ENCODE measurements at regions not wholly inside any gene's neighbourhood (a gene's known extent, or its start where the extent isn't known, plus 50 kb on each side); places are given as distances from the start of the nearest gene placed in this dataset.
"Not testable (repeated sequence)": the region's sequence is repeated elsewhere in the genome, so short reads cannot be mapped to it uniquely, and the experiment has no call there.

DNA sequence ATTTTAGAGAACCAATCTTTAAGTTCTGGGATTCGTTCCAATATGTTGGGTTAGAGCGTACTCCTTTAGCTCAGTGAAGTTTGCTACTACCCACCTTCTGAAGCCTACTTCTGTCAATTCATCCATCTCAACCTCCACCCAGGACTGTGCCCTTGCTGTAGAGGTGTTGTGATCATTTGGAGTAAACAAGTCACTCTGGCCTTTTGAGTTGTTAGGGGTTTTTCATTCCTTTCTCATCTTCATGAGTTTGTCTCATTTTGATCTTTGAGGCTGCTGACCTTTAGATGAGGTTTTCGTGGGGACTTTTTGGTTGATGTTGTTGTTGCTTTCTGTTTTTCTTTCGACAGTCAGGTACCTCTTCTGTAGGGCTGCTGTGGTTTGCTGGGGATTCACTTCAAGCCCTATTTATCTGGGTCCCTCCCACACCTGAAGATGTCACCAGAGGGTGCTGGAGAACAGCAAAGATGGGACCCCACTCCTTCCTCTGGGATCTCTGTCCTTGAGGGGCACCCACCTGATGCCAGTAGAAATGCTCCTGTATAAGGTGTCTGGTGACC lies 158.4 kb downstream of the ANKRD36B start:
- H3K4me1 Mint-ChIP-seq; H3K4me3 Mint-ChIP-seq; H3K9me3 Mint-ChIP-seq; H3K27me3 Mint-ChIP-seq; H3K36me3 Mint-ChIP-seq (ENCODE audit: low read depth); H3K27ac Mint-ChIP-seq: not testable (repeated sequence)
- peak; percentile 28 for ATAC-seq (replicated peaks)

DNA sequence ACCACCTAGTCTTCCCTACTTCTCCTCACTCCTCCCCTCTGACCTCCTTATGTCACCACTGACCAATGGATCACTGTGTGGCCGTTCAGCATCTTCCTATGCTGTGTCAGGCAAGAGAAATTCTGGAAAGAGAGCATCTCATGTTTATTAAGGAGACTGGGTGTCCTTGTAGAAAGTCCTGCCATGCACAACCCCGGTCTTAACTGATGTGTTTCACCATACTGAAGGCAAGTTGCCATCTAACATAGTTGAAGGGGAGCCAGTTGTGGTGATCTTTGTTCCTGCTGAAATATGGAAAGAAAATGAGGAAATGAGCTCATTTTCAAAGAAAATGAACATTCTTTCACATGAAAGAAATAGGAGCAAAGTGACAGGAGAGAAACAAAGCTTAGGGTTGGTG lies 167.3 kb downstream of the ANKRD36B start:
- not testable (repeated sequence) for H3K27ac Mint-ChIP-seq; H3K4me1 Mint-ChIP-seq; ATAC-seq (replicated peaks); H3K36me3 Mint-ChIP-seq (ENCODE audit: low read depth); H3K4me3 Mint-ChIP-seq; H3K9me3 Mint-ChIP-seq; H3K27me3 Mint-ChIP-seq

DNA sequence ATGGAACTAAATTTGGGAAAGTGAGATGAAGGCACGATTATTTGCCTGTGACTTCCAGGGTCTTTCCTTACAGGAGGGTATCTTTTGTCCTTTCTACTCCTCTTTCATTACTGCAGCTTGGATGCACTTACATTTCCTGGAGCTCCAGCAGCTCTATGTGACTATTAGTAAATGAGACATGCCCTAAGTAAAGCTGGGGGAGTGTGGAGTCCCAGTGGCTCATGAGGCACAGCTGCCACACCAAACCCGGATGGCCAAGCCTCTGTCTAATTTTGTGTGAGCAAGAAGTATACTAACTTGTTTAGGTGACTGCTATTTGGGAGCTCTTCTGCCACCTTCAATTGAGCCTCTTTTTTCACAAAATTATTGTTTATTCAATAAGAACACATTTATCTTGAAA lies 183.3 kb downstream of the ANKRD36B start:
- H3K4me3 Mint-ChIP-seq; H3K9me3 Mint-ChIP-seq; ATAC-seq (replicated peaks): not testable (repeated sequence)

DNA sequence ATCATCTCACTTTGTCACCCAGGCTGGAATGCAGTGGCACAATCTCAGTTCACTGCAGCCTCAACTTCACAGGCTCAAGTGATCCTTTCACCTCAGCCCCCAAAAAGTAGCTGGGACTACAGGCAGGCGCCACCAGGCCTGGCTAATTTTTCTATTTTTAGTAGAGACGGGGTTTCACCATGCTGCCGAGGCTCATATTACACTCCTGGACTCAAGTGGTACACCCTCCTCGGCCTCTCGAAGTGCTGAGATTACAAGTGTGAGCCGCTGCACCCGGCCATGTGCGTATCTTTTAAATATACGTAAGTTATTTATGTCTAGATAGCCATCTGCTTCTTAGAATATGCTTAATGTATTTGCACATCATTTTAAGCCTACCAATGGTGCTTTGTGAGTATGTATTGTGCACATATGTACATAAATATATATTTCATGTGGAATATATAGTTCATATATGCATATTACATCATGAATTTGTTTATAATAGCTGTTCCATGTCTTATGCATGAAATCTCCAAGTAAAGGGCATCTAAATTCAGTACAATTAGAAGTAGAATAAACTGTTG lies 184.4 kb downstream of the ANKRD36B start:
- H3K4me3 Mint-ChIP-seq; H3K4me1 Mint-ChIP-seq; H3K27me3 Mint-ChIP-seq; ATAC-seq (replicated peaks); H3K36me3 Mint-ChIP-seq (ENCODE audit: low read depth); H3K27ac Mint-ChIP-seq; H3K9me3 Mint-ChIP-seq: not testable (repeated sequence)

More for the DNA sequence above, 183.3 kb downstream of the ANKRD36B start:
- not testable (repeated sequence) for H3K27me3 Mint-ChIP-seq; H3K27ac Mint-ChIP-seq; H3K4me1 Mint-ChIP-seq; H3K36me3 Mint-ChIP-seq (ENCODE audit: low read depth)

DNA sequence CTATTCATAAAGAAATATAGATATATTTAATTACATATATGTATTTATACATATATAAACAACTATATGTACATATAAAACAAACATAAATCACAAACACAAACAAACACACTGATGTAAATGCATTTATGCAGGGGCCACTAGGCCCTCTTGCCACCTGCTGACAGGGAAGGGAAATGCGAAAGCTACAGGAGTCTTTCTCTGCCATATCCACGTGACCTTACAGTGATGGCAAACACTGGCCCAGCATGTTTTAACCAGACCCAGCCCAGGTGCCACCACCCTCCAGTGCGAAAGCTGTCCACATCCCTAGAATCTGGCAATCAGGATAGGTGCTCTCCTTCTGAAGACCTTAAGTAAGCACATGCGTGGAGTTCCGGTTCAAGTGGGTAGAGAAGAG lies 187.0 kb downstream of the ANKRD36B start:
- H3K4me1 Mint-ChIP-seq; H3K27ac Mint-ChIP-seq; H3K27me3 Mint-ChIP-seq; ATAC-seq (replicated peaks); H3K4me3 Mint-ChIP-seq; H3K36me3 Mint-ChIP-seq (ENCODE audit: low read depth); H3K9me3 Mint-ChIP-seq: not testable (repeated sequence)

DNA sequence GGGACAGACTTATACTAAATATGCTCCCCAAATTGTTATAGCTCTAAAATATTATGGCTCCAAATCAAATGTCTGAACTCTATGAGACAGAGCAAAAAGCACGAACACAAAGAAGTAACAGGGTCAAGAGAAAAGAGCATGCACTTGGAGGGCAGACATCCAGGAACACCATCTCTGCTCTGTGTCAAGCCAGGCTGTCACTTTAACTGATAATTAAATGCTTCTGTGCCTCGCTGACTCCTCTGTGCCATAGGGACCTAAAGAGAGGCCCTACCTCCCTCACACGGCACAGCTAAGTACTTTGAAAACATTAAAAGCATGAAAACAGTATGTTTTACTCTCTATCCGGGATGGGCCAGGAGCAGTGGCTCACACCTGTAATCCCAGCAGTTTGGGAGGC lies 194.0 kb downstream of the ANKRD36B start:
- not testable (repeated sequence) for H3K27me3 Mint-ChIP-seq; H3K27ac Mint-ChIP-seq; H3K4me3 Mint-ChIP-seq; H3K9me3 Mint-ChIP-seq; H3K36me3 Mint-ChIP-seq (ENCODE audit: low read depth); ATAC-seq (replicated peaks); H3K4me1 Mint-ChIP-seq

DNA sequence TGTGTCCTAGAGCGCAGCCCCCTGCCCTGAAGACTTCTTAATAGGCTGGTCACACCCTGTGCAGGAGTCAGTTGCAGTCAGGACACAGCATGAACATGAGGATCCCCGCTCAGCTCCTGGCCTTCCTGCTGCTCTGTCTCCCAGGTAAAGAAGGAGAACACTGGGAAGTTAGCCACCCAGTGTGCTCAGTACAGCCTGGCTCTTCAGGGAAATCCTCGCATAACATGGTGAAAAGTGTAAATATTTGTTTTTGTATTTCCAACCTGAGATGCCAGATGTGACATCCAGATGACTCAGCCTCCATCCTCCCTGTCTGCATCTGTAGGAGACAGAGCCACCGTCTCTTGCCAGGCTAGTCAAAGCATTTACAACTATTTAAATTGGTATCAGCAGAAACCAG lies 203.9 kb downstream of the ANKRD36B start:
- not testable (repeated sequence) for H3K9me3 Mint-ChIP-seq; H3K4me1 Mint-ChIP-seq; ATAC-seq (replicated peaks); H3K27me3 Mint-ChIP-seq; H3K4me3 Mint-ChIP-seq; H3K27ac Mint-ChIP-seq; H3K36me3 Mint-ChIP-seq (ENCODE audit: low read depth)

DNA sequence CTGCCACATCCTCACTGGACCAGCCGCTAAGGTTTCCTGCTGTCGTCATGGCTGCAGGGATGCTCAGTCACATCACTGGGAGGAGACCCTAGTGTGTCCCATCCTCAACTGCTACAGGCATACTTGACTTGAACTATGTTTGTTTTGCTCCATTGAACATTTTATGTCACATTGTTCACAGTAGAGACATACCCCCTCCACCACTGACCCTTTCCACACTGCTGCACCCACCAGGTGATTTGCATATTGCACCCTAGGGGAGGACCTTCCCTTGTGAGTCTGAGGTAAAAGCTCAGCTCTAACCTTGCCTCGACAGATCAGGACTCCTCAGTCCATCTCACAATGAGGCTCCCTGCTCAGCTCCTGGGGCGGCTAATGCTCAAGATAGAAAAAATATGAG lies 213.8 kb downstream of the ANKRD36B start:
- H3K4me3 Mint-ChIP-seq; H3K9me3 Mint-ChIP-seq; ATAC-seq (replicated peaks); H3K27ac Mint-ChIP-seq; H3K4me1 Mint-ChIP-seq; H3K36me3 Mint-ChIP-seq (ENCODE audit: low read depth); H3K27me3 Mint-ChIP-seq: not testable (repeated sequence)

DNA sequence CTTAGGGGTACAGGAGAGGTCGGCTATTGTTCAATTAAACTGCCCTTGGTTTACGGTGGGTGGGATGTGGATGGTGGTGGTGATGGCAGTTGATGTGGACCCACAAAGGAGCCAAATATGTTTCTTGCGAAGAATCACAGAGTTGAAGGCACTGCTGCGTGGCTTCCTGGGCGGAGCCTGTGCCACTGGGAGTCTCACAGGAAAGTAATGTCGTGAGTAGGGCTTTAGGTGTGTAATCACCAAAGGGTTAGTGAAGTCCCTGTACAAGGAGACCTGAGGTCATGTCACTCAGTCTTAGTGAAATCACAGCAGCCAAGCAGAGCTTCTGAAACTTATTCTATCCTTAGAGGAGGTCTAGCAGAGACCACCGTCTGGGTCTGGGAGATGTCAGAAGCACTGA lies 215.3 kb downstream of the ANKRD36B start:
- not testable (repeated sequence) for H3K4me1 Mint-ChIP-seq; H3K27me3 Mint-ChIP-seq; H3K36me3 Mint-ChIP-seq (ENCODE audit: low read depth); H3K9me3 Mint-ChIP-seq; ATAC-seq (replicated peaks); H3K27ac Mint-ChIP-seq; H3K4me3 Mint-ChIP-seq

DNA sequence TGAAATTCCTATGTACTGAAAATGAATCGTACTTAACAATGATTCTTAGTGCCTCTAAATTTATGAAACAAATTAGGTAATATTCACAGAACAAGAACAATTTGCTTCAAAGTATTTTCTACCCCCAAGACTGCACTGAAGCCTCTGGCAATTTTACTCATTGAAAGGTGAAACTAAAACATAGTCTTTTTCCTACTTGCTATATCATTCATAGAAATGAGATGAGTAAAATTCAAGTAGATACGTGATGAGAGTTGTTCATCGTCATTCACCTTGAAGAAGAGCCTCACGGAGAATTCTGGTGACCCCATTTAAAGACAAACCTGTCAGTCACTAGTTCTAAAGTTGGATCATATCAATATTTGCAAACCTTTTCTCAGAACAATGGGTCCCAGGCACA lies 226.5 kb downstream of the ANKRD36B start:
- H3K36me3 Mint-ChIP-seq (ENCODE audit: low read depth); H3K4me3 Mint-ChIP-seq; H3K27me3 Mint-ChIP-seq; H3K4me1 Mint-ChIP-seq; H3K9me3 Mint-ChIP-seq; H3K27ac Mint-ChIP-seq: not testable (repeated sequence)
- peak; percentile 65 for ATAC-seq (replicated peaks)

DNA sequence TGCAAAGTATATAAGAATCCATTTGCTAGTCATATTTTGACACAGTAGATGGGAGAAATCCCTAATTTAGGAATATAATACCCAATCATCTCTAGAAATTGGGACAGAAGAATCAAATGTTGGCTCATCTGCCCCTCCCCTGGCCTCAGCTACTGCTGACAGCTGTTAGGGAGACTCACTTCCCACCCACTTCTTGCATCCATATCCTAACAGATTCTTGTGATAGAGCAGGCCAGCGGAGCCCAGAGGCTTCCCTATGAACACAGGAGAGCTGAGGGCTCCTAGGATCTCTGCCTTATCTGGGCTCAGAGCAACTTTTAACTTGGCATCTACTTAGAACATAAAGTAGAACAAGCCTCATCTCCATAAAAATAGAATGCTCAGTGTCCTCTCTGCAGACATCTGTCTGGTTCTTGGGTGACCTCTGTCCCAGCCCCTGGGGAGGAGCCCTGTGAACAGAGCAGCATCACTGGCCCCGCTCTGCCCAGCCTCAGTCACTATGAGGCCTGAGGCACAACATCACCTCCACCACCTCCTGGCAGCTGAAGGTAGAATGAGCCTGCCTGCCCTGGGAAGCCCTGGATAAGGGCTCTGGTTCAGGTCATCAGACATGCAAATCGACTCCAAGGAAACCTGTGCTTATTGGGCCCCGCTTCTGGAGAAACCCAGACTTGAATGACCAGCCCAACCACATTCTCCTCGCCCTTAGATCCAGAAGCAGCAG lies 229.7 kb downstream of the ANKRD36B start:
- H3K27ac Mint-ChIP-seq: no peak overlapping the region
- H3K36me3 Mint-ChIP-seq (ENCODE audit: low read depth): no peaks in the 10 kb centered on the region
- no peak overlapping the region for H3K4me3 Mint-ChIP-seq
- ATAC-seq (replicated peaks): no peak
- peaks cover 13% of the 10 kb centered on the region for H3K27me3 Mint-ChIP-seq
- H3K9me3 Mint-ChIP-seq: no peaks in the 10 kb centered on the region
- H3K4me1 Mint-ChIP-seq: no peaks in the 10 kb centered on the region

DNA sequence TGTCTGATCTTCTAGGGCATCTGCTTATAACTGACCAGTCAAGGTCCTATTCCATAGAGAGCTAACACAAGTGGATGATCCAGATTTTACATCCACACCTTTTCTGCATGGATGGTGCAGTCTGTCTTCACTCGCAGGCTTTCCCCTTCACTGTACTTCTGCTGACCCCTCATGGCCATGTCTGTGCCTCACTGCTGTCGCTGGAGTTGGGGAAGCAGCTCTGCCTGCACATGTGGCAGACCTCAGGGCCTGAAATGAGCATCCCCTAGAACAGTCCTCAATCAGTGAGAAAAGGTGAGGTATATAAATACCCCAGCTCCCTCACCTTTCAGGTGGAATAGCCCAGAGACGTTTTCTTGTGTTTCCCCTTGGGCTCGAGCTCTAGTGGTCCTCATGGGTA lies 233.8 kb downstream of the ANKRD36B start:
- Mint-ChIP-seq H3K27me3 (peaks cover 28% of the 10 kb centered on the region), H3K36me3 (ENCODE audit: low read depth) (no peaks in the 10 kb centered on the region), H3K9me3 (no peaks in the 10 kb centered on the region), H3K4me1 (no peaks in the 10 kb centered on the region), H3K27ac (no peak overlapping the region), H3K4me3 (no peak overlapping the region)
- ATAC-seq (replicated peaks): no peak

DNA sequence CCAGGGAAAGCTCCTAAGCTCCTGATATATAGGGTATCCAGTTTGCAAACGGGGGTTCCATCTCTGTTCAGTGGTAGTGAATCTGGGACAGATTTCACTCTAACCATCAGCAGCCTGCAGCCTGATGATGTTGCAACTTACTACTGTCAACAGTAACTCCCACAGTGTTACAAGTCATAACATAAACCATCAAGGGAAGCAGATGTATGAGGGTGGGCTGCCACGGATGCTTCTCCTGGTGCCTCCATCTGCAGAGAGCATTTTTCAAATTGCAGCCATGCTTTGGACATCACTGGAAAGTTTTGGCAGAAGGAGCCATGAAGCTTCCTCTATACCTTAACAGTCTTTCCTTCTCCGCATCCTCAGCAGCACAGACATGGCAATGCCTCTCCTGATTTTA lies 234.5 kb downstream of the ANKRD36B start:
- no peak for ATAC-seq (replicated peaks)
- Mint-ChIP-seq H3K27me3 (peaks cover 30% of the 10 kb centered on the region), H3K27ac (no peak overlapping the region), H3K9me3 (no peaks in the 10 kb centered on the region), H3K36me3 (ENCODE audit: low read depth) (no peaks in the 10 kb centered on the region), H3K4me1 (no peaks in the 10 kb centered on the region), H3K4me3 (no peak overlapping the region)

DNA sequence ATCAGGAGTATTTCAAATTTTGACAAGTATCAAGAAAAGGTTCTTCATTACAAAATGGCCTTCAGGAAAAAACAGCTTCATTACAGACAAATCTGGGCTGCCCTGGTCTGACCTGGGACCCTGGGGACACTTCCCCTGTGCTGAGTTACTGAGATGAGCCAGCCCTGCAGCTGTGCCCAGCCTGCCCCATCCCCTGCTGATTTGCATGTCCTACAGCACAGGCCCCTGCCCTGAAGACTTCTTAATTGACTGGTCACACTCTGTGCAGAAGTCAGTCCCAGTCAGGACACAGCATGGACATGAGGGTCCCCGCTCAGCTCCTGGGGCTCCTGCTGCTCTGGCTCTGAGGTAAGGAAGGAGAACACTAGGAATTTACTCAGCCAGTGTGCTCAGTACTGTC lies 235.1 kb downstream of the ANKRD36B start:
- no peaks in the 10 kb centered on the region for H3K36me3 Mint-ChIP-seq (ENCODE audit: low read depth)
- no peak for ATAC-seq (replicated peaks)
- H3K27me3 Mint-ChIP-seq: peaks cover 33% of the 10 kb centered on the region
- H3K27ac Mint-ChIP-seq: no peak overlapping the region
- no peaks in the 10 kb centered on the region for H3K4me1 Mint-ChIP-seq
- H3K9me3 Mint-ChIP-seq: no peaks in the 10 kb centered on the region
- H3K4me3 Mint-ChIP-seq: no peak overlapping the region

DNA sequence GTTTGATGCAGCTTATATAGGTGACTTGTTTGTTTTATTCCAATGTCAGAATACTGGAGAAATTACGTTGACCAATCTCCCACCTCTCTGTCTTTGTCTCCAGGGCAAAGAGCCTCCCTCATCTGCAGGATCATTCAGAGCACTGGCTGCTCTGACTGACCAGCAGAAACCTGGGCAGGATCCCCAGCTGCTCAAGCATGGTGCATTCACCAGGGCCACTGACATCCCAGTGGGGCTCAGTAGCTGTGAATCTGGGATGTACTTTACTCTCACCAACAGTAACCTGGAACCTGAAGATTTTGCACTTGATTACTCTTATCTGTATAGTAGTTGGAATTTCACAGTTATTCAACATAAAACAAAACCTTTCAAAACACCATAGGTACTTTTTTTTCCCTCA lies 235.9 kb downstream of the ANKRD36 start:
- Mint-ChIP-seq H3K4me3 (no peak overlapping the region), H3K36me3 (ENCODE audit: low read depth) (no peaks in the 10 kb centered on the region), H3K27me3 (peaks cover 23% of the 10 kb centered on the region), H3K27ac (no peak overlapping the region), H3K4me1 (no peaks in the 10 kb centered on the region), H3K9me3 (no peaks in the 10 kb centered on the region)
- ATAC-seq (replicated peaks): no peak

DNA sequence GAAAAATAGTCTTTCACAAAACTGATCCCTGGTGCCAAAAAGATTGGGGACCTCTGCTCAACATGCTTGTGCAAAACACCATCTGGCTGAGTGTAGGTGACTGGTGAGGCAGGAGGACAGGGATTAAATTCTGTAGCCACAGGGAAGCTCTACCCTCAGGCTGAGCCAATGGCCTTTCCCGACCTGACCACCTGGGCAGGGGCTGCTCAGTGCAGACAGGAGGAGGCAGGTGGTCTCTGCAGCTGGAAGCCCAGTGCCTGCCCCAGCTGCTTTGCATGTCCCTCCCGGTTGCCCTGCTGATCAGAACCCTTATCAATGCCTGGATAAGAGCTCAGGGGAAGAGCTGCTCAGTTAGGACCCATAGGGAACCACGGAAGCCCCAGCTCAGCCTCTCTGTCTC lies 235.3 kb downstream of the ANKRD36 start:
- H3K27ac Mint-ChIP-seq: no peak overlapping the region
- H3K36me3 Mint-ChIP-seq (ENCODE audit: low read depth): no peaks in the 10 kb centered on the region
- H3K9me3 Mint-ChIP-seq: no peaks in the 10 kb centered on the region
- H3K4me1 Mint-ChIP-seq: no peaks in the 10 kb centered on the region
- no peak for ATAC-seq (replicated peaks)
- peaks cover 22% of the 10 kb centered on the region for H3K27me3 Mint-ChIP-seq
- H3K4me3 Mint-ChIP-seq: no peak overlapping the region

Data from activated T-helper 17 cell treated with anti-CD3 and anti-CD28 coated beads, Interleukin-2, amount 50 U/mL, for 72 hours (primary cell).